A549 (cell line): ENCODE measurements at regions not wholly inside any gene's neighbourhood (a gene's known extent, or its start where the extent isn't known, plus 50 kb on each side); places are given as distances from the start of the nearest gene placed in this dataset.

Experiments
- ATOH8 ChIP-seq: fragments of 250-450 bp; sonication (Bioruptor Pico); IDR thresholded peaks from 2 replicates; pipeline ENCODE4 v1.5.0; 2020; ENCODE audit warnings: low read depth, mild to moderate bottlenecking, moderate library complexity
- BCL3 ChIP-seq: fragments of >200 bp; sonication (Bioruptor Twin); formaldehyde crosslinking; IDR thresholded peaks from 3 replicates; pipeline ENCODE4 v1.6.1; 2016
- BHLHE40 ChIP-seq: IDR thresholded peaks from 2 replicates; pipeline ENCODE4 v1.6.1; 2012; ENCODE audit warnings: low read depth, low read length, inconsistent platforms
- CBX2 ChIP-seq: fragments of 200-600 bp; sonication (generic); IDR thresholded peaks from 2 replicates; pipeline ENCODE4 v1.6.1; 2016; ENCODE audit warnings: low read depth, mild to moderate bottlenecking, borderline replicate concordance
- CEBPB ChIP-seq, 2 experiments: fragments of >200 bp in 1 of 2; sonication (Bioruptor Twin) in 1 of 2; formaldehyde crosslinking in 1 of 2; IDR thresholded peaks; 2 replicates each; pipeline ENCODE4 v1.6.1; 2012 to 2016
- CHD2 ChIP-seq: fragments of 150-350 bp; IDR thresholded peaks from 2 replicates; pipeline ENCODE4 v1.6.1; 2014; ENCODE audit warnings: low read length; ENCODE audit not compliant: partially characterized antibody
- CHD4 ChIP-seq: fragments of 200-600 bp; sonication (generic); IDR thresholded peaks from 2 replicates; pipeline ENCODE4 v1.6.1; 2016; ENCODE audit warnings: antibody characterized with exemption, mild to moderate bottlenecking, borderline replicate concordance
- CTCF ChIP-seq: fragments of >200 bp; sonication (Bioruptor Twin); formaldehyde crosslinking; IDR thresholded peaks from 3 replicates; pipeline ENCODE4 v1.5.1; 2016
- E2F6 ChIP-seq: IDR thresholded peaks from 2 replicates; pipeline ENCODE4 v1.6.1; 2012; ENCODE audit warnings: low read depth, borderline replicate concordance
- EHMT2 ChIP-seq: fragments of 200-600 bp; sonication (generic); IDR thresholded peaks from 2 replicates; pipeline ENCODE4 v1.6.1; 2016; ENCODE audit warnings: antibody characterized with exemption, low read depth, mild to moderate bottlenecking, moderate library complexity
- EP300 ChIP-seq, 2 experiments: fragments of >200 bp; sonication (Bioruptor Twin); formaldehyde crosslinking; IDR thresholded peaks; 2 replicates in 1 of 2; 3 replicates in 1 of 2; pipeline ENCODE4 v1.6.1; 2016 to 2017
- ESRRA ChIP-seq: fragments of 150-350 bp; IDR thresholded peaks from 2 replicates; pipeline ENCODE4 v1.6.1; 2014; ENCODE audit warnings: mild to moderate bottlenecking, low read length, borderline replicate concordance
- FOXS1 ChIP-seq: fragments of 250-450 bp; sonication (Bioruptor Pico); IDR thresholded peaks from 2 replicates; pipeline ENCODE4 v1.5.0; 2020; ENCODE audit warnings: mild to moderate bottlenecking, moderate library complexity
- GATA3 ChIP-seq: IDR thresholded peaks from 2 replicates; pipeline ENCODE4 v1.6.1; 2012; ENCODE audit warnings: borderline replicate concordance
- HDAC2 ChIP-seq: fragments of 200-600 bp; sonication (generic); IDR thresholded peaks from 2 replicates; pipeline ENCODE4 v1.6.1; 2016
- HES2 ChIP-seq: fragments of >200 bp; sonication (Bioruptor Twin); formaldehyde crosslinking; IDR thresholded peaks from 2 replicates; pipeline ENCODE4 v1.6.1; 2016
- HMGXB4 ChIP-seq: fragments of 250-450 bp; sonication (Bioruptor Pico); IDR thresholded peaks from 2 replicates; pipeline ENCODE4 v1.5.0; 2021; ENCODE audit warnings: mild to moderate bottlenecking, moderate library complexity, borderline replicate concordance
- HOXB13 ChIP-seq: fragments of 250-450 bp; sonication (Bioruptor Pico); IDR thresholded peaks from 2 replicates; pipeline ENCODE4 v1.5.0; 2020; ENCODE audit warnings: low read depth, mild to moderate bottlenecking, moderate library complexity
- JUN ChIP-seq, 2 experiments: fragments of >200 bp; sonication (Bioruptor Twin); formaldehyde crosslinking; IDR thresholded peaks; 2 replicates in 1 of 2; 3 replicates in 1 of 2; pipeline ENCODE4 v1.6.1; 2016 to 2017
- JUNB ChIP-seq: fragments of >200 bp; sonication (Bioruptor Twin); formaldehyde crosslinking; IDR thresholded peaks from 2 replicates; pipeline ENCODE4 v1.6.1; 2016
- KDM5A ChIP-seq: fragments of 200-600 bp; sonication (generic); IDR thresholded peaks from 2 replicates; pipeline ENCODE4 v1.6.1; 2016; ENCODE audit warnings: antibody characterized with exemption, mild to moderate bottlenecking
- MAFK ChIP-seq: fragments of 450-650 bp; IDR thresholded peaks from 2 replicates; pipeline ENCODE4 v1.6.1; 2014; ENCODE audit not compliant: partially characterized antibody
- MAX ChIP-seq: IDR thresholded peaks from 2 replicates; pipeline ENCODE4 v1.6.1; 2012
- NPAS2 ChIP-seq: fragments of 250-450 bp; sonication (Bioruptor Pico); IDR thresholded peaks from 2 replicates; pipeline ENCODE4 v1.8.0; 2022; ENCODE audit warnings: mild to moderate bottlenecking, moderate library complexity, borderline replicate concordance
- PBX3 ChIP-seq: IDR thresholded peaks from 2 replicates; pipeline ENCODE4 v1.6.1; 2012
- PHF8 ChIP-seq: fragments of 200-600 bp; sonication (generic); IDR thresholded peaks from 2 replicates; pipeline ENCODE4 v1.6.1; 2016; ENCODE audit warnings: low read depth, mild to moderate bottlenecking, antibody characterized with exemption, moderate library complexity, borderline replicate concordance
- POLR2A ChIP-seq: IDR thresholded peaks from 2 replicates; pipeline ENCODE4 v1.6.1; 2012; ENCODE audit warnings: mild to moderate bottlenecking, low read length
- POLR2AphosphoS2 ChIP-seq: conservative IDR thresholded peaks from 2 replicates; pipeline ENCODE4 v1.6.1; 2012; ENCODE audit warnings: low read length, improper control_type of control experiment, inconsistent platforms
- RAD21 ChIP-seq, 2 experiments: fragments of >200 bp in 1 of 2; sonication (Bioruptor Twin) in 1 of 2; formaldehyde crosslinking in 1 of 2; IDR thresholded peaks in 1 of 2; conservative IDR thresholded peaks in 1 of 2; 2 replicates in 1 of 2; 3 replicates in 1 of 2; pipeline ENCODE4 v1.6.1; 2012 to 2018; ENCODE audit warnings: inconsistent platforms in 1 of 2
- RARB ChIP-seq: fragments of 250-450 bp; sonication (Bioruptor Pico); IDR thresholded peaks from 2 replicates; pipeline ENCODE4 v1.8.0; 2021; ENCODE audit warnings: mild to moderate bottlenecking, moderate library complexity
- RCOR1 ChIP-seq: fragments of 150-350 bp; IDR thresholded peaks from 2 replicates; pipeline ENCODE4 v1.6.1; 2014; ENCODE audit warnings: antibody characterized with exemption, low read length, low read depth
- RNF2 ChIP-seq: fragments of 200-600 bp; sonication (generic); IDR thresholded peaks from 2 replicates; pipeline ENCODE4 v1.6.1; 2016; ENCODE audit warnings: low read depth, mild to moderate bottlenecking, antibody characterized with exemption, moderate library complexity, borderline replicate concordance
- TFCP2L1 ChIP-seq: fragments of 250-450 bp; sonication (Bioruptor Pico); IDR thresholded peaks from 2 replicates; pipeline ENCODE4 v1.5.0; 2021; ENCODE audit warnings: mild to moderate bottlenecking
- TP53 ChIP-seq: fragments of 250-450 bp; sonication (Bioruptor Pico); IDR thresholded peaks from 2 replicates; pipeline ENCODE4 v1.5.0; 2021; ENCODE audit warnings: mild to moderate bottlenecking, moderate library complexity
- ZFP36 ChIP-seq: fragments of 450-650 bp; IDR thresholded peaks from 2 replicates; pipeline ENCODE4 v1.6.1; 2014; ENCODE audit warnings: borderline replicate concordance; ENCODE audit not compliant: partially characterized antibody

GRCh38 chr1:221439008-221439746, 302.7 kb downstream of the DUSP10 start (continued):
- TF ChIP-seq RAD21 (conservative IDR thresholded peaks at IDR 0.05 in 1 of 2, IDR thresholded peaks at IDR 0.05 in 1 of 2) (no peak), KDM5A (no peak), JUN (IDR thresholded peaks at IDR 0.05) (no peak; a peak in 1 of 5 replicates), ZFP36 (no peak), BCL3 (no peak), FOXS1 (CRISPR knock-in tag) (no peak), PHF8 (no peak), HDAC2 (no peak), MAFK (no peak), CEBPB (IDR thresholded peaks at IDR 0.05) (peak in 1 of 2 experiments; percentile 45; a peak in 1 of 4 replicates), RARB (CRISPR knock-in tag) (no peak), EP300 (IDR thresholded peaks at IDR 0.05) (no peak), HOXB13 (CRISPR knock-in tag) (no peak), E2F6 (no peak), MAX (peak; percentile 71), PBX3 (0 out of 2 replicates have a peak, but pooled peaks have one; percentile 24), CHD2 (no peak), HES2 (no peak), POLR2AphosphoS2 (no peak), CTCF (no peak), ESRRA (no peak), CHD4 (no peak), BHLHE40 (no peak), RCOR1 (no peak), POLR2A (no peak), ATOH8 (CRISPR knock-in tag) (peak; percentile 90), TP53 (CRISPR knock-in tag) (no peak), TFCP2L1 (CRISPR knock-in tag) (no peak), NPAS2 (CRISPR knock-in tag) (no peak), RNF2 (no peak), EHMT2 (no peak), HMGXB4 (no peak), GATA3 (peak; percentile 71; the same call in 1 of the 2 replicates), CBX2 (no peak), JUNB (peak; percentile 53)
- TF ChIP-seq, all 56 proteins: peak for 7
